IMR-90 (cell line): ENCODE measurements at regions not wholly inside any gene's neighbourhood (a gene's known extent, or its start where the extent isn't known, plus 50 kb on each side); places are given as distances from the start of the nearest gene placed in this dataset.

ENCODE experiments used
- ATAC-seq: fragments of 200-7000 bp; cut with Tn5 transposase; 2 replicates; pipeline ENCODE4 v1.9.1; 2020; ENCODE audit warnings: low read depth, mild to moderate bottlenecking, moderate library complexity
- BruUV-seq: library from RNA; stranded (reverse); fragments of 400-500 nt; replicated peaks from 2 replicates; lab custom pipeline; 2021; lab: Mats Ljungman, UMichigan
- CTCF ChIA-PET: fragments of 300-600 bp; formaldehyde crosslinking; extraction: SDS; loops from one replicate; lab custom pipeline; 2021; ENCODE audit warnings: antibody characterized with exemption; lab: Yijun Ruan, JAX
- POLR2A ChIA-PET: fragments of 300-600 bp; sonication (Branson Sonifier 250); formaldehyde crosslinking; loops from one replicate; lab custom pipeline; 2022; ENCODE audit warnings: antibody characterized with exemption; ENCODE audit not compliant: unreplicated experiment; lab: Charles Lee
- DNase-seq: peaks from one replicate; pipeline ENCODE4 v3.0.0; 2013
- H2AFZ ChIP-seq: replicated peaks from 2 replicates; pipeline ENCODE3; 2013; ENCODE audit warnings: low read length, mild to moderate bottlenecking; ENCODE audit not compliant: poor library complexity
- H2AK5ac ChIP-seq: 2 replicates; pipeline ENCODE4 v1.6.1; 2013; ENCODE audit warnings: low read depth, low read length, inconsistent platforms
- H2AK9ac ChIP-seq: replicated peaks from 2 replicates; pipeline ENCODE3; 2013; ENCODE audit warnings: mild to moderate bottlenecking, low read depth, low read length, moderate library complexity; ENCODE audit not compliant: poor library complexity
- H2BK120ac ChIP-seq: 2 replicates; pipeline ENCODE4 v1.6.1; 2013; ENCODE audit warnings: low read depth, low read length, inconsistent platforms
- H2BK15ac ChIP-seq: 3 replicates; pipeline ENCODE4 v1.6.1; 2013; ENCODE audit warnings: low read depth, low read length, inconsistent platforms
- H2BK20ac ChIP-seq: 2 replicates; pipeline ENCODE4 v1.6.1; 2013; ENCODE audit warnings: low read depth, mild to moderate bottlenecking, inconsistent platforms, low read length, moderate library complexity
- H2BK5ac ChIP-seq: 2 replicates; pipeline ENCODE4 v1.6.1; 2013; ENCODE audit warnings: mild to moderate bottlenecking, low read depth, low read length, inconsistent platforms; ENCODE audit not compliant: poor library complexity, severe bottlenecking
- H3K14ac ChIP-seq: replicated peaks from 2 replicates; pipeline ENCODE4 v1.6.1; 2013; ENCODE audit warnings: low read depth, low read length, inconsistent platforms
- H3K18ac ChIP-seq: 2 replicates; pipeline ENCODE4 v1.6.1; 2013; ENCODE audit warnings: low read depth, low read length, control low read depth
- H3K23ac ChIP-seq: 2 replicates; pipeline ENCODE4 v1.6.1; 2013; ENCODE audit warnings: low read depth, low read length, inconsistent platforms
- H3K27ac ChIP-seq: 2 replicates; pipeline ENCODE4 v1.5.1; 2013; ENCODE audit warnings: mild to moderate bottlenecking, control low read depth, low read length; ENCODE audit not compliant: insufficient read depth
- H3K27me3 ChIP-seq: 2 replicates; pipeline ENCODE4 v1.6.1; 2013; ENCODE audit warnings: low read length; ENCODE audit not compliant: control insufficient read depth, insufficient read depth
- H3K36me3 ChIP-seq: 2 replicates; pipeline ENCODE4 v1.6.1; 2013; ENCODE audit warnings: low read length, mixed read lengths; ENCODE audit not compliant: control insufficient read depth, insufficient read depth
- H3K4ac ChIP-seq: 2 replicates; pipeline ENCODE4 v1.6.1; 2013; ENCODE audit warnings: low read depth, low read length, inconsistent platforms
- H3K4me1 ChIP-seq: 2 replicates; pipeline ENCODE4 v1.6.1; 2013; ENCODE audit warnings: low read length, mixed read lengths; ENCODE audit not compliant: control insufficient read depth, insufficient read depth
- H3K4me2 ChIP-seq: 2 replicates; pipeline ENCODE4 v1.6.1; 2013; ENCODE audit warnings: low read depth, mild to moderate bottlenecking, control low read depth, low read length, moderate library complexity
- H3K4me3 ChIP-seq: 2 replicates; pipeline ENCODE4 v1.5.1; 2013; ENCODE audit warnings: low read depth, mild to moderate bottlenecking, control low read depth, low read length, moderate library complexity; ENCODE audit not compliant: insufficient read depth
- H3K56ac ChIP-seq: 2 replicates; pipeline ENCODE4 v1.6.1; 2013; ENCODE audit warnings: low read length, inconsistent platforms; ENCODE audit not compliant: insufficient read depth; ENCODE audit errors: extremely low read depth
- H3K79me1 ChIP-seq, 2 experiments: 2 replicates each; pipeline ENCODE4 v1.6.1; 2013; ENCODE audit warnings: low read length in 2 of 2, inconsistent platforms in 1 of 2, low read depth in 1 of 2
- H3K9ac ChIP-seq: 2 replicates; pipeline ENCODE4 v1.6.1; 2013; ENCODE audit warnings: low read depth, low read length, control low read depth
- H3K9me1 ChIP-seq: 2 replicates; pipeline ENCODE4 v1.6.1; 2013; ENCODE audit warnings: low read length, inconsistent platforms; ENCODE audit not compliant: insufficient read depth
- H3K9me3 ChIP-seq: 2 replicates; pipeline ENCODE4 v1.6.1; 2013; ENCODE audit warnings: low read length; ENCODE audit not compliant: control insufficient read depth, insufficient read depth
- H4K20me1 ChIP-seq: 2 replicates; pipeline ENCODE4 v1.6.1; 2013; ENCODE audit warnings: low read length, inconsistent platforms; ENCODE audit not compliant: insufficient read depth
- H4K5ac ChIP-seq: 2 replicates; pipeline ENCODE4 v1.6.1; 2013; ENCODE audit warnings: mild to moderate bottlenecking, low read depth, low read length, control low read depth
- H4K8ac ChIP-seq, 2 experiments: 2 replicates each; pipeline ENCODE4 v1.6.1; 2013; ENCODE audit warnings: low read depth in 2 of 2, low read length in 2 of 2, control low read depth in 1 of 2, inconsistent platforms in 1 of 2
- H4K91ac ChIP-seq: 2 replicates; pipeline ENCODE4 v1.6.1; 2013; ENCODE audit warnings: low read depth, low read length, inconsistent platforms; ENCODE audit not compliant: insufficient read depth
- BHLHE40 ChIP-seq: fragments of 150-350 bp; IDR thresholded peaks from 2 replicates; pipeline ENCODE4 v1.6.1; 2016; ENCODE audit warnings: mild to moderate bottlenecking, low read depth, low read length
- CEBPB ChIP-seq: IDR thresholded peaks from 2 replicates; pipeline ENCODE4 v1.6.1; 2012; ENCODE audit warnings: low read depth, low read length, improper control_type of control experiment
- CHD1 ChIP-seq: IDR thresholded peaks from 2 replicates; pipeline ENCODE4 v1.6.1; 2012; ENCODE audit warnings: low read depth, low read length, improper control_type of control experiment
- CTCF ChIP-seq: conservative IDR thresholded peaks from 2 replicates; pipeline ENCODE4 v1.5.1; 2012; ENCODE audit warnings: mild to moderate bottlenecking, low read depth, low read length, improper control_type of control experiment
- ELK1 ChIP-seq: fragments of 150-350 bp; IDR thresholded peaks from 2 replicates; pipeline ENCODE4 v1.6.1; 2016; ENCODE audit warnings: low read depth, mild to moderate bottlenecking, low read length, moderate library complexity, borderline replicate concordance
- FOS ChIP-seq: fragments of 150-350 bp; IDR thresholded peaks from 2 replicates; pipeline ENCODE4 v1.6.1; 2016; ENCODE audit warnings: low read depth, low read length
- MAFK ChIP-seq: IDR thresholded peaks from 2 replicates; pipeline ENCODE4 v1.6.1; 2012; ENCODE audit warnings: low read depth, low read length, improper control_type of control experiment
- MXI1 ChIP-seq: IDR thresholded peaks from 2 replicates; pipeline ENCODE4 v1.6.1; 2012; ENCODE audit warnings: low read depth, mild to moderate bottlenecking, low read length, moderate library complexity, borderline replicate concordance
- NFE2L2 ChIP-seq: fragments of 150-350 bp; IDR thresholded peaks from 2 replicates; pipeline ENCODE4 v1.6.1; 2016; ENCODE audit warnings: low read depth, mild to moderate bottlenecking, low read length
- POLR2A ChIP-seq: IDR thresholded peaks from 2 replicates; pipeline ENCODE4 v1.6.1; 2012; ENCODE audit warnings: mild to moderate bottlenecking, low read depth, low read length
- RCOR1 ChIP-seq: IDR thresholded peaks from 2 replicates; pipeline ENCODE4 v1.6.1; 2012; ENCODE audit warnings: mild to moderate bottlenecking, low read length, improper control_type of control experiment; ENCODE audit not compliant: insufficient replicate concordance
- RFX5 ChIP-seq: IDR thresholded peaks from 2 replicates; pipeline ENCODE4 v1.8.0; 2012; ENCODE audit warnings: low read depth, mild to moderate bottlenecking, low read length, moderate library complexity
- SMC3 ChIP-seq: fragments of 150-350 bp; IDR thresholded peaks from 2 replicates; pipeline ENCODE4 v1.6.1; 2016; ENCODE audit warnings: low read depth, mild to moderate bottlenecking, antibody characterized with exemption, low read length, moderate library complexity
- WGBS, 2 experiments: methylation state at CpG; one replicate each; pipeline versions ENCODE4 v1.1.5 to v1.1.7; 2013; ENCODE audit warnings: missing lambda C conversion rate in 2 of 2; ENCODE audit not compliant: insufficient read length in 1 of 2; ENCODE audit errors: extremely low coverage in 2 of 2; 5-methylcytosine and 5-hydroxymethylcytosine counted together
- dilution Hi-C: fragments of 300-500 bp; cut with HindIII; formaldehyde crosslinking; loops from one replicate; pipeline ENCODE4 v1.14.3; 2018; ENCODE audit warnings: low sequenced_read_pairs; ENCODE audit not compliant: unreplicated experiment
- in situ Hi-C: fragments of 300-500 bp; cut with MboI; formaldehyde crosslinking; loops from 3 replicates; pipeline ENCODE4 v1.14.3; 2019; ENCODE audit warnings: low sequenced_read_pairs, inconsistent platforms, mixed read lengths
- intact Hi-C: fragments of 100-400 bp; cut with micrococcal nuclease; formaldehyde crosslinking; loops from 2 replicates; pipeline ENCODE4 v1.10.0; 2022
- TF ChIP-seq, protein P1 (sequence below): fragments of 150-350 bp; IDR thresholded peaks from 2 replicates; pipeline ENCODE4 v1.6.1; 2017; ENCODE audit warnings: mild to moderate bottlenecking, antibody characterized with exemption, low read length, low read depth

- Histone ChIP-seq H4K5ac (no peak overlapping the region), H2AK5ac (peak overlapping the region; percentile 21), H3K4me3 (no peak overlapping the region), H3K9me1 (peaks cover 8% of the 10 kb centered on the region), H2AK9ac (no peak overlapping the region), H2BK15ac (no peak overlapping the region), H2AFZ (no peak overlapping the region), H3K27ac (no peak overlapping the region), H4K8ac (no peak overlapping the region), H3K23ac (no peak overlapping the region), H3K14ac (peak overlapping the region; percentile 28; the same call in 1 of the 2 replicates), H3K79me1 (no peaks in the 10 kb centered on the region), H3K56ac (no peak overlapping the region), H3K9ac (no peak overlapping the region), H2BK5ac (no peak overlapping the region), H3K36me3 (no peaks in the 10 kb centered on the region), H4K91ac (no peak overlapping the region; the same call in 1 of the 2 replicates), H2BK20ac (0 out of 2 replicates have a peak overlapping the region, but pooled peaks have one; percentile 36), H2BK120ac (peak overlapping the region; percentile 30; the same call in 1 of the 2 replicates), H3K27me3 (peaks cover 9% of the 10 kb centered on the region; the same call in 1 of the 2 replicates), H3K4me1 (peaks cover 18% of the 10 kb centered on the region), H3K4ac (no peak overlapping the region), H4K20me1 (peaks cover 3% of the 10 kb centered on the region; the same call in 1 of the 2 replicates), H3K4me2 (no peak overlapping the region), H3K18ac (no peak overlapping the region; the same call in 1 of the 2 replicates), H3K9me3 (no peaks in the 10 kb centered on the region)
- ChIA-PET POLR2A (interaction anchor here (0.5 kb wide), 1 partner anchor 380 kb away, joined by 8 read pairs; the partner anchor contains the start of gene ZFP36L2), CTCF (no interaction called here)
- no TSS peak for BruUV-seq
- dilution Hi-C loops, result no loop called here
- in situ Hi-C loops, result loop anchor here (25.0 kb wide), 1 partner anchor 715 kb away; no protein-coding TSS in a partner anchor
- intact Hi-C loops, result no loop called here
- DNase-seq, result no peak
- TF ChIP-seq MAFK (no peak), CTCF (no peak), FOS (no peak), RCOR1 (no peak), RFX5 (no peak), POLR2A (no peak), NFE2L2 (no peak), CEBPB (no peak), SMC3 (no peak), ELK1 (no peak), CHD1 (no peak), MXI1 (no peak), BHLHE40 (no peak)
- TF ChIP-seq, protein P1, sequence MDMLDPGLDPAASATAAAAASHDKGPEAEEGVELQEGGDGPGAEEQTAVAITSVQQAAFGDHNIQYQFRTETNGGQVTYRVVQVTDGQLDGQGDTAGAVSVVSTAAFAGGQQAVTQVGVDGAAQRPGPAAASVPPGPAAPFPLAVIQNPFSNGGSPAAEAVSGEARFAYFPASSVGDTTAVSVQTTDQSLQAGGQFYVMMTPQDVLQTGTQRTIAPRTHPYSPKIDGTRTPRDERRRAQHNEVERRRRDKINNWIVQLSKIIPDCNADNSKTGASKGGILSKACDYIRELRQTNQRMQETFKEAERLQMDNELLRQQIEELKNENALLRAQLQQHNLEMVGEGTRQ, result no peak
- 87% methylated on average over 3 of the region's 9 CpGs; no CpG with 5 or more reads in 1 of the 2 experiments for WGBS, 2 experiments
- ATAC-seq, result no peak
These were observed 54.7 kb upstream of the HAAO start for GRCh38 chr2:42846932-42847595.
